Retinal pigment epithelial cell (primary cell): ENCODE measurements at regions not wholly inside any gene's neighbourhood (a gene's known extent, or its start where the extent isn't known, plus 50 kb on each side); places are given as distances from the start of the nearest gene placed in this dataset.
A peak's percentile ranks its signal among the peaks of the same experiment; 100 is the strongest.
"Not testable (repeated sequence)": the region's sequence is repeated elsewhere in the genome, so short reads cannot be mapped to it uniquely, and the experiment has no call there.

Experiments used
- DNase-seq: peaks from one replicate; pipeline ENCODE4 v3.0.0-alpha.2; 2010; ENCODE audit warnings: low read depth
- H3K4me3 ChIP-seq: 2 replicates; pipeline ENCODE4 v1.5.1; 2011; ENCODE audit warnings: mild to moderate bottlenecking, low read length, control low read depth, moderate library complexity
- CTCF ChIP-seq: conservative IDR thresholded peaks from 2 replicates; pipeline ENCODE4 v1.5.1; 2011; ENCODE audit warnings: low read depth, low read length, control low read depth, inconsistent platforms

- no peak overlapping the region for H3K4me3 ChIP-seq
- TF ChIP-seq CTCF = no peak
- DNase-seq = no peak
Measured at GRCh38 chr3:144586382-144586781, 614.8 kb downstream of the DIPK2A start.

- no peak for TF ChIP-seq CTCF
- H3K4me3 ChIP-seq = no peak overlapping the region
- peak; percentile 68 for DNase-seq
Measured at GRCh38 chr3:144590854-144591253, 619.2 kb downstream of the DIPK2A start.

GRCh38 chr3:144593881-144594280 lies 622.3 kb downstream of the DIPK2A start:
- DNase-seq = no peak
- no peak for TF ChIP-seq CTCF
- no peak overlapping the region for H3K4me3 ChIP-seq

- DNase-seq, H3K4me3 ChIP-seq: not testable (repeated sequence)
Measured at GRCh38 chr3:144620236-144620635, 648.6 kb downstream of the DIPK2A start.

- DNase-seq = no peak
- TF ChIP-seq CTCF = no peak
- no peak overlapping the region for H3K4me3 ChIP-seq
Measured at GRCh38 chr3:144622845-144623244, 651.2 kb downstream of the DIPK2A start.

- no peak for DNase-seq
- no peak for TF ChIP-seq CTCF
- H3K4me3 ChIP-seq = no peak overlapping the region
Measured at GRCh38 chr3:144624656-144625055, 653.0 kb downstream of the DIPK2A start.

GRCh38 chr3:144626835-144627234 lies 655.2 kb downstream of the DIPK2A start:
- no peak for DNase-seq
- TF ChIP-seq CTCF = no peak
- no peak overlapping the region for H3K4me3 ChIP-seq

- H3K4me3 ChIP-seq = no peak overlapping the region
- DNase-seq = no peak
- TF ChIP-seq CTCF = no peak
Measured at GRCh38 chr3:144629381-144629780, 657.8 kb downstream of the DIPK2A start.
